Endothelial cell of umbilical vein (primary cell): ENCODE measurements at regions not wholly inside any gene's neighbourhood (a gene's known extent, or its start where the extent isn't known, plus 50 kb on each side); places are given as distances from the start of the nearest gene placed in this dataset.

Source experiments
- BruUV-seq: library from RNA; stranded (reverse); fragments of 400-500 nt; replicated peaks from 2 replicates; lab custom pipeline; 2021; lab: Mats Ljungman, UMichigan
- CTCF ChIA-PET: fragments of 300-600, 350-600 bp; sonication (Branson Sonifier 250); formaldehyde crosslinking; loops from one replicate; lab custom pipeline; 2021; ENCODE audit warnings: antibody characterized with exemption, inconsistent platforms; lab: Charles Lee
- POLR2A ChIA-PET: fragments of 300-600, 350-600 bp; sonication (Branson Sonifier 250); formaldehyde crosslinking; loops from one replicate; lab custom pipeline; 2021; ENCODE audit warnings: antibody characterized with exemption, inconsistent platforms; lab: Charles Lee
- DNase-seq: peaks from one replicate; pipeline ENCODE4 v3.0.0-alpha.2; 2011; ENCODE audit warnings: low read depth, low spot score
- FAIRE-seq: peaks from 2 replicates; lab custom pipeline; 2011; peaks lifted over from hg19 to GRCh38; lab: Jason Lieb, UNC
- H2AFZ ChIP-seq: 2 replicates; pipeline ENCODE4 v1.6.0; 2012; ENCODE audit warnings: low read depth, low read length, control low read depth, inconsistent platforms
- H3K27ac ChIP-seq: 2 replicates; pipeline ENCODE4 v1.5.1; 2011; ENCODE audit warnings: low read depth, mild to moderate bottlenecking, control low read depth, low read length, moderate library complexity; ENCODE audit not compliant: insufficient read depth
- H3K27me3 ChIP-seq, 2 experiments: 2 replicates each; pipeline versions ENCODE4 v1.6.0 to v1.6.1; 2011; ENCODE audit warnings: low read length in 2 of 2, mixed read lengths in 1 of 2; ENCODE audit not compliant: control insufficient read depth in 2 of 2, insufficient read depth in 2 of 2
- H3K36me3 ChIP-seq, 2 experiments: 2 replicates in 1 of 2; 3 replicates in 1 of 2; pipeline ENCODE4 v1.5.1; 2011; ENCODE audit warnings: low read length in 2 of 2, mild to moderate bottlenecking in 1 of 2, moderate library complexity in 1 of 2; ENCODE audit not compliant: control insufficient read depth in 2 of 2, insufficient read depth in 2 of 2; ENCODE audit errors: extremely low read depth in 1 of 2
- H3K4me1 ChIP-seq: 3 replicates; pipeline ENCODE4 v1.5.1; 2011; ENCODE audit warnings: mild to moderate bottlenecking, low read length; ENCODE audit not compliant: control insufficient read depth, insufficient read depth; ENCODE audit errors: extremely low read depth
- H3K4me2 ChIP-seq: 2 replicates; pipeline ENCODE4 v1.6.1; 2011; ENCODE audit warnings: low read length, control low read depth, mixed read lengths; ENCODE audit not compliant: insufficient read depth
- H3K4me3 ChIP-seq, 3 experiments: fragments of 200-600 bp in 1 of 3; sonication (generic), shearing (Covaris generic) in 1 of 3; replicated peaks in 1 of 3; 2 replicates each; pipeline ENCODE4 v1.5.1; 2011 to 2016; ENCODE audit warnings: control low read depth in 3 of 3, low read length in 3 of 3, mild to moderate bottlenecking in 2 of 3, inconsistent platforms in 1 of 3, low read depth in 1 of 3, moderate library complexity in 1 of 3; ENCODE audit not compliant: insufficient read depth in 1 of 3
- H3K79me2 ChIP-seq: 2 replicates; pipeline ENCODE4 v1.6.0; 2012; ENCODE audit warnings: low read length, inconsistent platforms; ENCODE audit not compliant: control insufficient read depth, insufficient read depth
- H3K9ac ChIP-seq: replicated peaks from 2 replicates; pipeline ENCODE3; 2011; ENCODE audit warnings: low read length, control low read depth; ENCODE audit not compliant: insufficient read depth; ENCODE audit errors: extremely low read depth
- H3K9me1 ChIP-seq: replicated peaks from 3 replicates; pipeline ENCODE4 v1.6.0; 2011; ENCODE audit warnings: mild to moderate bottlenecking, low read length; ENCODE audit not compliant: control insufficient read depth, insufficient read depth; ENCODE audit errors: extremely low read depth
- H3K9me3 ChIP-seq: replicated peaks from 2 replicates; pipeline ENCODE4 v1.5.1; 2012; ENCODE audit warnings: low read length, inconsistent platforms; ENCODE audit not compliant: control insufficient read depth, insufficient read depth
- H4K20me1 ChIP-seq: replicated peaks from 2 replicates; pipeline ENCODE3; 2011; ENCODE audit warnings: mild to moderate bottlenecking, low read length; ENCODE audit not compliant: control insufficient read depth, insufficient read depth; ENCODE audit errors: extremely low read depth
- CTCF ChIP-seq, 2 donors: IDR thresholded peaks; 1 replicate in 1 of 2; 2 replicates in 1 of 2; pipeline ENCODE4 v1.5.1; 2011; ENCODE audit warnings: low read length in 2 of 2, mild to moderate bottlenecking in 2 of 2, moderate library complexity in 2 of 2, control low read depth in 1 of 2, inconsistent platforms in 1 of 2, low read depth in 1 of 2; ENCODE audit not compliant: insufficient read depth in 1 of 2; ENCODE audit errors: extremely low read depth in 1 of 2
- EZH2 ChIP-seq: IDR thresholded peaks from 2 replicates; pipeline ENCODE4 v1.6.1; 2012; ENCODE audit warnings: borderline replicate concordance, low read depth, mild to moderate bottlenecking, moderate library complexity, low read length, inconsistent platforms; ENCODE audit not compliant: severe bottlenecking
- FOS ChIP-seq: IDR thresholded peaks from 2 replicates; pipeline ENCODE4 v1.6.1; 2011; ENCODE audit warnings: mild to moderate bottlenecking, low read length, moderate library complexity, borderline replicate concordance; ENCODE audit not compliant: insufficient read depth
- GATA2 ChIP-seq: IDR thresholded peaks from 2 replicates; pipeline ENCODE4 v1.7.0; 2011; ENCODE audit warnings: low read depth, mild to moderate bottlenecking, moderate library complexity, mixed read lengths, low read length; ENCODE audit not compliant: insufficient read length, insufficient read depth
- JUN ChIP-seq: IDR thresholded peaks from 2 replicates; pipeline ENCODE4 v1.6.1; 2011; ENCODE audit warnings: borderline replicate concordance, low read depth; ENCODE audit not compliant: insufficient read length, insufficient read depth
- MAX ChIP-seq: IDR thresholded peaks from 2 replicates; pipeline ENCODE4 v1.6.1; 2011; ENCODE audit not compliant: insufficient read depth, insufficient read length
- MYC ChIP-seq: IDR thresholded peaks from one replicate; pipeline ENCODE4 v1.6.1; 2011; ENCODE audit warnings: mild to moderate bottlenecking, low read depth, low read length
- POLR2A ChIP-seq: IDR thresholded peaks from 2 replicates; pipeline ENCODE4 v1.6.1; 2012; ENCODE audit warnings: low read depth, mild to moderate bottlenecking, control low read depth, low read length
- POLR2AphosphoS5 ChIP-seq: IDR thresholded peaks from 2 replicates; pipeline ENCODE4 v1.6.1; 2012; ENCODE audit warnings: low read depth, mild to moderate bottlenecking, control low read depth, low read length, moderate library complexity; ENCODE audit not compliant: insufficient read depth
- dilution Hi-C: fragments of 300-500 bp; cut with MboI; formaldehyde crosslinking; loops from one replicate; pipeline ENCODE4 v1.15.0; 2019; ENCODE audit warnings: low sequenced_read_pairs; ENCODE audit not compliant: extremely low pct_ligation_motif_present
- intact Hi-C: fragments of 100-400 bp; cut with micrococcal nuclease; formaldehyde crosslinking; loops from one replicate; pipeline ENCODE4 v1.10.0; 2022

- ChIA-PET CTCF (interaction anchor here (1.3 kb wide), 1 partner anchor 29 kb away, joined by 3 read pairs; no protein-coding TSS in a partner anchor), POLR2A (no interaction called here)
- FAIRE-seq (no peak), DNase-seq (no peak)
- no peak overlapping the region for H3K9ac ChIP-seq
- no peaks in the 10 kb centered on the region for H3K36me3 ChIP-seq
- H3K4me2 ChIP-seq = no peak overlapping the region
- H4K20me1 ChIP-seq = no peaks in the 10 kb centered on the region
- H3K4me3 ChIP-seq = no peak overlapping the region
- H3K27me3 ChIP-seq = no peaks in the 10 kb centered on the region
- H2AFZ ChIP-seq = no peak overlapping the region
- dilution Hi-C loops = no loop called here
- TF ChIP-seq EZH2 (no peak), GATA2 (no peak), JUN (no peak), POLR2A (no peak), FOS (no peak), MYC (no peak), CTCF (IDR thresholded peaks at IDR 0.05; ENCODE audit: extremely low read depth in 1 of 2, insufficient read depth in 1 of 2, low read depth in 1 of 2, low read length in 2 of 2) (no peak), MAX (no peak), POLR2AphosphoS5 (no peak)
- H3K9me1 ChIP-seq = no peaks in the 10 kb centered on the region
- intact Hi-C loops = no loop called here
- no peaks in the 10 kb centered on the region for H3K4me1 ChIP-seq
- no TSS peak for BruUV-seq
- no peak overlapping the region for H3K27ac ChIP-seq
- H3K9me3 ChIP-seq = no peaks in the 10 kb centered on the region
- H3K79me2 ChIP-seq = no peaks in the 10 kb centered on the region
Measured at GRCh38 chr1:199218065-199218464, 579.2 kb downstream of the PTPRC start.
